PC-9 (cell line): ENCODE measurements at regions not wholly inside any gene's neighbourhood (a gene's known extent, or its start where the extent isn't known, plus 50 kb on each side); places are given as distances from the start of the nearest gene placed in this dataset.

Source experiments
- BruUV-seq: library from RNA; stranded (reverse); fragments of 400-500 nt; replicated peaks from 2 replicates; lab custom pipeline; 2021; lab: Mats Ljungman, UMichigan
- CTCF ChIA-PET: fragments of 300-600 bp; sonication (Branson Sonifier 250); formaldehyde crosslinking; loops from one replicate; lab custom pipeline; 2022; ENCODE audit warnings: antibody characterized with exemption; lab: Charles Lee
- POLR2A ChIA-PET: fragments of 300-600 bp; sonication (Branson Sonifier 250); formaldehyde crosslinking; loops from one replicate; lab custom pipeline; 2022; ENCODE audit warnings: antibody characterized with exemption; ENCODE audit not compliant: unreplicated experiment; lab: Charles Lee
- DNase-seq, 2 experiments: peaks; one replicate each; pipeline versions ENCODE4 v3.0.0 to v3.0.0-alpha.2; 2015 to 2022; ENCODE audit warnings: mixed read lengths in 1 of 2
- H2AFZ ChIP-seq: fragments of 200-600 bp; sonication (generic); 2 replicates; pipeline ENCODE4 v1.8.1; 2017; ENCODE audit warnings: antibody characterized with exemption
- H3F3A ChIP-seq: fragments of 200-600 bp; sonication (generic); 2 replicates; pipeline ENCODE4 v1.8.1; 2017; ENCODE audit warnings: antibody characterized with exemption, mild to moderate bottlenecking, low read depth; ENCODE audit not compliant: insufficient read depth
- H3K27ac ChIP-seq: fragments of 200-600 bp; sonication (generic); 2 replicates; pipeline ENCODE4 v1.6.1; 2016; ENCODE audit warnings: mixed run types
- H3K27me3 ChIP-seq: fragments of 200-600 bp; sonication (generic); 2 replicates; pipeline ENCODE4 v1.6.1; 2016; ENCODE audit warnings: low read depth, mixed run types; ENCODE audit not compliant: insufficient read depth
- H3K36me3 ChIP-seq: fragments of 200-600 bp; sonication (generic); 2 replicates; pipeline ENCODE4 v1.6.1; 2016; ENCODE audit warnings: low read depth, mixed run types
- H3K4me1 ChIP-seq: fragments of 200-600 bp; sonication (generic); replicated peaks from 2 replicates; pipeline ENCODE4 v1.6.1; 2016; ENCODE audit warnings: mixed run types; ENCODE audit not compliant: insufficient read depth
- H3K4me2 ChIP-seq: fragments of 200-600 bp; sonication (generic); 2 replicates; pipeline ENCODE4 v1.6.1; 2017; ENCODE audit warnings: mixed run types
- H3K4me3 ChIP-seq: fragments of 200-600 bp; sonication (generic); 2 replicates; pipeline ENCODE4 v1.6.1; 2016; ENCODE audit warnings: mixed run types
- H3K79me2 ChIP-seq: fragments of 200-600 bp; sonication (generic); 2 replicates; pipeline ENCODE4 v1.6.1; 2017; ENCODE audit warnings: low read depth, mixed run types
- H3K9me2 ChIP-seq: fragments of 200-600 bp; sonication (generic); 2 replicates; pipeline ENCODE4 v1.8.1; 2017; ENCODE audit warnings: mild to moderate bottlenecking; ENCODE audit not compliant: insufficient read depth
- H3K9me3 ChIP-seq: fragments of 200-600 bp; sonication (generic); 2 replicates; pipeline ENCODE4 v1.8.1; 2016; ENCODE audit warnings: low read depth; ENCODE audit not compliant: insufficient read depth
- H4K20me1 ChIP-seq: fragments of 200-600 bp; sonication (generic); 2 replicates; pipeline ENCODE4 v1.8.1; 2017; ENCODE audit not compliant: insufficient read depth
- EZH2 ChIP-seq: fragments of 200-600 bp; sonication (generic); IDR thresholded peaks from 2 replicates; pipeline ENCODE4 v1.8.0; 2017; ENCODE audit warnings: antibody characterized with exemption, low read depth
- intact Hi-C: fragments of 100-400 bp; cut with micrococcal nuclease; formaldehyde crosslinking; loops from one replicate; pipeline ENCODE4 v1.10.0; 2022; ENCODE audit not compliant: unreplicated experiment
- TF ChIP-seq, protein P1 (sequence below): fragments of 200-600 bp; sonication (generic); conservative IDR thresholded peaks from 2 replicates; pipeline ENCODE4 v1.6.1; 2017; ENCODE audit warnings: mixed run types, antibody characterized with exemption, mild to moderate bottlenecking, moderate library complexity

DNA sequence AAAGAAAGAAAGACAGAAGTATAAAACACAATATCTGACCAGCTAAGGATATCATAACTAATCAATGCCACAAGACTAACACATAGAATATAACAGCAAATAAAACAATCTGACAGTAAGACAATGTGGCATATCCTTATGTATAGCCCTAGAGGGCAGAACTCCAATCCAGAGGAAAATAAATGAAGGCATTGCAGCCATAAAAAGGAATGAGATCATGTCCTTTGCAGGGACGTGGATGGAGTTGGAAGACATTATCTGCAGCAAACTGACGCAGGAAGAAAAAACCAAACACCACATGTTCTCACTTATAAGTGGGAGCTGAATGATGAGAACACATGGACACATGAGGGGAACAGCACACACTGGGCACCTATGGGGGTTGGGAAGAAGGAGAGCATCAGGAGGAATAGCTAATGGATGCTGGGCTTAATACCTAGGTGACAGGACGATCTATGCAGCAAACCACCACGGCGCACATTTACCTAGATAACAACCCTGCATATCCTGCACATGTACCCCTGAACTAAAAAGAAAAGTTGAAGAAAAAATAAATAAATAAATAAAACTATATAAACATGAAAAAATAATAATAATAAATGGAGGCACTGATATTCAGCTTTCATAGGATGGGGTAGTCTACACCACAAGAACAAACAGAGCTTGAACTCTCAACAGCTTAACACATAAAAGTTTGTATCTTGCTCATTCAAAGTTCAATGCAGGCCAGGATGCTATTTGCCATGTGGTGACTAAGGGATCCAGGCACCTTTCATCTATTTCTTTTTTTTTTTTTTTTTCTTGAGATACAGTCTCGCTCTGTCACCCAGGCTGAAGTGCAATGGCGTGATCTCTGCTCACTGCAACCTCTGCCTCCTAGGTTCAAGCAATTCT, 66.1 kb upstream of the KAT6B start:
- H3K4me2 ChIP-seq, result no peak overlapping the region
- H3F3A ChIP-seq, result no peaks in the 10 kb centered on the region
- no TSS peak for BruUV-seq
- H3K79me2 ChIP-seq, result no peaks in the 10 kb centered on the region
- H3K27me3 ChIP-seq, result no peaks in the 10 kb centered on the region
- no peaks in the 10 kb centered on the region for H3K4me1 ChIP-seq
- H3K36me3 ChIP-seq, result no peaks in the 10 kb centered on the region
- no peak overlapping the region for H2AFZ ChIP-seq
- H4K20me1 ChIP-seq, result no peaks in the 10 kb centered on the region
- intact Hi-C loops, result no loop called here
- no peak for DNase-seq
- H3K9me3 ChIP-seq, result no peaks in the 10 kb centered on the region
- TF ChIP-seq, protein P1, sequence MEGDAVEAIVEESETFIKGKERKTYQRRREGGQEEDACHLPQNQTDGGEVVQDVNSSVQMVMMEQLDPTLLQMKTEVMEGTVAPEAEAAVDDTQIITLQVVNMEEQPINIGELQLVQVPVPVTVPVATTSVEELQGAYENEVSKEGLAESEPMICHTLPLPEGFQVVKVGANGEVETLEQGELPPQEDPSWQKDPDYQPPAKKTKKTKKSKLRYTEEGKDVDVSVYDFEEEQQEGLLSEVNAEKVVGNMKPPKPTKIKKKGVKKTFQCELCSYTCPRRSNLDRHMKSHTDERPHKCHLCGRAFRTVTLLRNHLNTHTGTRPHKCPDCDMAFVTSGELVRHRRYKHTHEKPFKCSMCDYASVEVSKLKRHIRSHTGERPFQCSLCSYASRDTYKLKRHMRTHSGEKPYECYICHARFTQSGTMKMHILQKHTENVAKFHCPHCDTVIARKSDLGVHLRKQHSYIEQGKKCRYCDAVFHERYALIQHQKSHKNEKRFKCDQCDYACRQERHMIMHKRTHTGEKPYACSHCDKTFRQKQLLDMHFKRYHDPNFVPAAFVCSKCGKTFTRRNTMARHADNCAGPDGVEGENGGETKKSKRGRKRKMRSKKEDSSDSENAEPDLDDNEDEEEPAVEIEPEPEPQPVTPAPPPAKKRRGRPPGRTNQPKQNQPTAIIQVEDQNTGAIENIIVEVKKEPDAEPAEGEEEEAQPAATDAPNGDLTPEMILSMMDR, result no peak
- TF ChIP-seq EZH2, result no peak
- no peaks in the 10 kb centered on the region for H3K9me2 ChIP-seq
- ChIA-PET CTCF (no interaction called here), POLR2A (no interaction called here)
- H3K27ac ChIP-seq, result no peak overlapping the region
- no peak overlapping the region for H3K4me3 ChIP-seq

DNA sequence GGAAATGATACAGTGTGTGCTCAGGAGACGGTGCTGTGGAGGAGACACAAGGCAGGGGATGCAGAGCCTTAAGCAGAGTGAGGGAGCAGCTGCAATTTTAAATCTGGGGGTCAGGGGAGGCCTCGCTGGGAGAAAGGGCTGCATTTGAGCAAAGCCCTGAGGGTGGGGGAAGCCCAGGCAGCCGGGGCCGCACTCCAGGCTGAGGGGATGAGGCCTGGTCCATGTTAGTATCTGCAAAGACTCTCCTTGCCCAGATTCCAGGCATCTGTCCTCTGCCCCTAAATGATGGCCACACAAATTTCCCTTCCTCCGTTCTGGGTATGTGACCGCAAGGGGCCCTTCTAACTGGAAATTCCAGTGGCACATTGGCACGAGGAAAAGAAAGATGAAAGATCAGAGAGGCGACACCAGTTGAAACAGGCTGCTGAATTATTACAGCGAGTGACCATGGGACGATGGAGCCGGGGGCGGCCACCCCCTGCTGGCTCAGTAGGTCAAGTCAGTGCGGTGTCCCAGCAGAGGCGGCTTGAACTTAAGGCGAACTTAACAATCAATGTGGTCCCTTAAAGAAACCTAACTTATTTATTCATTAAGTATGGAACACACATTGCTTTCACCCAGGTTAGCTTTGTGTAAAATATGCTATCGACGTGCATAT, 62.3 kb upstream of the KAT6B start:
- BruUV-seq, result no TSS peak
- TF ChIP-seq, protein P1, result no peak
- no peak for TF ChIP-seq EZH2
- no peaks in the 10 kb centered on the region for H3F3A ChIP-seq
- no peak overlapping the region for H2AFZ ChIP-seq
- H3K27ac ChIP-seq, result no peak overlapping the region
- no peaks in the 10 kb centered on the region for H3K79me2 ChIP-seq
- no peaks in the 10 kb centered on the region for H3K36me3 ChIP-seq
- POLR2A ChIA-PET, result no interaction called here
- peaks cover 7% of the 10 kb centered on the region for H3K4me1 ChIP-seq
- no peaks in the 10 kb centered on the region for H3K27me3 ChIP-seq
- no peak overlapping the region for H3K4me2 ChIP-seq
- no peak overlapping the region for H3K4me3 ChIP-seq
- intact Hi-C loops, result no loop called here
- no peak for DNase-seq
- H3K9me3 ChIP-seq, result no peaks in the 10 kb centered on the region
- no peaks in the 10 kb centered on the region for H3K9me2 ChIP-seq
- CTCF ChIA-PET, result no interaction called here
- H4K20me1 ChIP-seq, result no peaks in the 10 kb centered on the region

DNA sequence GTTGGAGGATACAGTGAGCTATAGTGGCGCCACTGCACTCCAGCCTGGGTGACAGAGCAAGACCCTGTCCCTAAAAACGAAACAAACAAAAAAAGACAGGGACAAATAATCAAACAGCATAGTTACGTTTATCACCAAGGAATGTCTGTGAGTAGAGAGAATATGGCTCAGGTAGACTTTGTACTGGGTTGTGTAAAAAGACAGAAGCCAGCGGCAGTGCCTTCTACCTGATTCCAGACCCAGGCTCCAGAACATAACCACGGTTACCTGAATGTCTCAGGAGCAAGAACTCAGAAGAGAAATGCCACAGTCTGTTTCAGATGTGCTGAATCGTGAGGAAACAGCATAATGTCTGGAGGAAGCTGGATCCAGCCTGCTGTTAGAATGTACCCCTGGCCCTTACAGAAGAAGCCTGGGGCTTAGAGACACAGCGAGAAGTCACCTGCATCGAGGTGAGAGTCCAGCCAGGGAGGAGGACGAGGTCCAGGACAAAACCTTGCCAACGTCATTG, 60.9 kb upstream of the KAT6B start:
- no TSS peak for BruUV-seq

More for the DNA sequence above, 60.9 kb upstream of the KAT6B start:
- H3K36me3 ChIP-seq, result no peaks in the 10 kb centered on the region
- peaks cover 7% of the 10 kb centered on the region for H3K4me1 ChIP-seq
- TF ChIP-seq, protein P1, result no peak
- no peak for TF ChIP-seq EZH2
- H3K4me3 ChIP-seq, result no peak overlapping the region
- DNase-seq, result no peak
- no peaks in the 10 kb centered on the region for H4K20me1 ChIP-seq
- ChIA-PET POLR2A (no interaction called here), CTCF (no interaction called here)
- H2AFZ ChIP-seq, result no peak overlapping the region
- H3K27me3 ChIP-seq, result no peaks in the 10 kb centered on the region
- no peaks in the 10 kb centered on the region for H3K79me2 ChIP-seq
- intact Hi-C loops, result no loop called here
- no peaks in the 10 kb centered on the region for H3K9me2 ChIP-seq
- H3K27ac ChIP-seq, result no peak overlapping the region
- H3K4me2 ChIP-seq, result no peak overlapping the region
- H3K9me3 ChIP-seq, result no peaks in the 10 kb centered on the region
- no peaks in the 10 kb centered on the region for H3F3A ChIP-seq
